Tibial nerve (tissue), 4 donors: ENCODE measurements at regions not wholly inside any gene's neighbourhood (a gene's known extent, or its start where the extent isn't known, plus 50 kb on each side); places are given as distances from the start of the nearest gene placed in this dataset.

Source experiments
- DNase-seq, 2 donors: peaks; one replicate each; pipeline ENCODE4 v3.0.0-alpha.2; 2019; ENCODE audit warnings: low spot score in 2 of 2
- H3K27ac ChIP-seq, 4 donors: fragments of 200-600 bp; sonication (generic) in 3 of 4; one replicate each; pipeline ENCODE4 v1.5.1; 2017 to 2019; ENCODE audit warnings: mild to moderate bottlenecking in 1 of 4
- H3K27me3 ChIP-seq, 2 donors: fragments of 200-600 bp; sonication (generic) in 1 of 2; one replicate each; pipeline versions ENCODE4 v1.5.1 to v1.6.0; 2017 to 2019
- H3K36me3 ChIP-seq, 3 donors: fragments of 200-600 bp; sonication (generic); one replicate each; pipeline ENCODE4 v1.5.1; 2018 to 2019
- H3K4me1 ChIP-seq, 4 donors: fragments of 200-600 bp; sonication (generic) in 3 of 4; one replicate each; pipeline ENCODE4 v1.5.1; 2017 to 2019
- H3K4me3 ChIP-seq, 4 donors: fragments of 200-600 bp; sonication (generic) in 3 of 4; one replicate each; pipeline ENCODE4 v1.5.1; 2017 to 2019; ENCODE audit warnings: mild to moderate bottlenecking in 1 of 4, moderate library complexity in 1 of 4
- H3K9me3 ChIP-seq, 4 donors: fragments of 200-600 bp; sonication (generic) in 3 of 4; one replicate each; pipeline ENCODE4 v1.5.1; 2017 to 2019
- CTCF ChIP-seq, 5 experiments: fragments of 200-600 bp in 3 of 5; fragments of 450-650 bp in 2 of 5; sonication (generic) in 3 of 5; IDR thresholded peaks; one replicate each; pipeline ENCODE4 v1.5.1; 2016 to 2019; ENCODE audit warnings: antibody characterized with exemption in 5 of 5, mild to moderate bottlenecking in 3 of 5, moderate library complexity in 2 of 5
- EP300 ChIP-seq, 2 donors: sonication (generic); formaldehyde crosslinking; IDR thresholded peaks; one replicate each; pipeline ENCODE4 v1.6.1; 2017; ENCODE audit warnings: antibody characterized with exemption in 2 of 2, mild to moderate bottlenecking in 1 of 2
- POLR2A ChIP-seq, 2 donors: fragments of 450-650 bp; IDR thresholded peaks; one replicate each; pipeline ENCODE4 v1.6.1; 2017; ENCODE audit warnings: antibody characterized with exemption in 2 of 2, mild to moderate bottlenecking in 2 of 2, moderate library complexity in 2 of 2
- WGBS, 2 donors: methylation state at CpG; one replicate each; pipeline ENCODE4 v1.1.5; 2018; 5-methylcytosine and 5-hydroxymethylcytosine counted together

GRCh38 chr3:30502051-30502741, 104.2 kb upstream of the TGFBR2 start:
- 86 to 88% methylated on average over 2 of the region's 2 CpGs for WGBS, 2 donors
- no peaks in the 10 kb centered on the region for H3K36me3 ChIP-seq
- no peak for DNase-seq
- no peaks in the 10 kb centered on the region for H3K27me3 ChIP-seq
- H3K27ac ChIP-seq, result peak overlapping the region in 1 of 4 donors; percentile 96
- peaks cover 0 to 23% (median 15%) of the 10 kb centered on the region in 4 donors for H3K4me1 ChIP-seq
- no peak for TF ChIP-seq POLR2A (IDR thresholded peaks at IDR 0.05)
- no peak for TF ChIP-seq EP300 (IDR thresholded peaks at IDR 0.05)
- no peak for TF ChIP-seq CTCF (IDR thresholded peaks at IDR 0.05)
- no peaks in the 10 kb centered on the region for H3K9me3 ChIP-seq
- H3K4me3 ChIP-seq, result no peak overlapping the region

DNA sequence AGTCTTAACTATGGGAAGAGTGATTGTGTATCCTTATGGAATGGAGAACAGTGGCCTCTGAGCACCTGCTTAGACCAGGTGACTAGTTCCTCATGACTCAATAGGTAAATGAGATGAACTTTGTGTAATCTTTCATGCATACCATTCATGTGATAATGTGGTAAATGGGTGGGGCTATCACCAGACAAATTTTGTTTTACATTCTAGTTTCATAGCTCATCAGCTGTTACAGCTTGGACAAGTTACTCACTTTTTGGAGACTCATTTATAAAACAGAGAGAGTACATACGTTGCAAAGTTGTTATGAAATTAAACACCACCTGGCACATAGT, 103.7 kb upstream of the TGFBR2 start:
- TF ChIP-seq EP300 (IDR thresholded peaks at IDR 0.05) (no peak), POLR2A (IDR thresholded peaks at IDR 0.05) (no peak), CTCF (IDR thresholded peaks at IDR 0.05) (no peak)
- Histone ChIP-seq H3K4me1 (peaks cover 0 to 18% (median 10%) of the 10 kb centered on the region in 4 donors), H3K4me3 (no peak overlapping the region), H3K9me3 (no peaks in the 10 kb centered on the region), H3K36me3 (no peaks in the 10 kb centered on the region), H3K27ac (no peak overlapping the region), H3K27me3 (no peaks in the 10 kb centered on the region)
- 93 to 100% methylated on average over 1 of the region's 1 CpG for WGBS, 2 donors
- no peak for DNase-seq

- WGBS, 2 donors, result 75 to 96% methylated on average over 2 of the region's 2 CpGs
- Histone ChIP-seq H3K27ac (no peak overlapping the region), H3K9me3 (no peaks in the 10 kb centered on the region), H3K4me3 (no peak overlapping the region), H3K4me1 (peaks cover 0 to 12% (median 4%) of the 10 kb centered on the region in 4 donors), H3K27me3 (no peaks in the 10 kb centered on the region), H3K36me3 (no peaks in the 10 kb centered on the region)
- DNase-seq, result no peak
- TF ChIP-seq CTCF (IDR thresholded peaks at IDR 0.05), result no peak
- no peak for TF ChIP-seq EP300 (IDR thresholded peaks at IDR 0.05)
- TF ChIP-seq POLR2A (IDR thresholded peaks at IDR 0.05), result no peak
Measured at GRCh38 chr3:30503446-30503845, 103.0 kb upstream of the TGFBR2 start.

- no peaks in the 10 kb centered on the region for H3K9me3 ChIP-seq
- H3K4me1 ChIP-seq, result peaks cover 0 to 6% (median 0%) of the 10 kb centered on the region in 4 donors
- no peak overlapping the region for H3K27ac ChIP-seq
- WGBS, 2 donors, result 27 to 100% methylated on average over 1 of the region's 1 CpG
- TF ChIP-seq CTCF (IDR thresholded peaks at IDR 0.05) (no peak), POLR2A (IDR thresholded peaks at IDR 0.05) (no peak), EP300 (IDR thresholded peaks at IDR 0.05) (no peak)
- no peaks in the 10 kb centered on the region for H3K36me3 ChIP-seq
- no peak for DNase-seq
- H3K4me3 ChIP-seq, result no peak overlapping the region
- H3K27me3 ChIP-seq, result no peaks in the 10 kb centered on the region
Measured at GRCh38 chr3:30504939-30505338, 101.5 kb upstream of the TGFBR2 start.

DNA sequence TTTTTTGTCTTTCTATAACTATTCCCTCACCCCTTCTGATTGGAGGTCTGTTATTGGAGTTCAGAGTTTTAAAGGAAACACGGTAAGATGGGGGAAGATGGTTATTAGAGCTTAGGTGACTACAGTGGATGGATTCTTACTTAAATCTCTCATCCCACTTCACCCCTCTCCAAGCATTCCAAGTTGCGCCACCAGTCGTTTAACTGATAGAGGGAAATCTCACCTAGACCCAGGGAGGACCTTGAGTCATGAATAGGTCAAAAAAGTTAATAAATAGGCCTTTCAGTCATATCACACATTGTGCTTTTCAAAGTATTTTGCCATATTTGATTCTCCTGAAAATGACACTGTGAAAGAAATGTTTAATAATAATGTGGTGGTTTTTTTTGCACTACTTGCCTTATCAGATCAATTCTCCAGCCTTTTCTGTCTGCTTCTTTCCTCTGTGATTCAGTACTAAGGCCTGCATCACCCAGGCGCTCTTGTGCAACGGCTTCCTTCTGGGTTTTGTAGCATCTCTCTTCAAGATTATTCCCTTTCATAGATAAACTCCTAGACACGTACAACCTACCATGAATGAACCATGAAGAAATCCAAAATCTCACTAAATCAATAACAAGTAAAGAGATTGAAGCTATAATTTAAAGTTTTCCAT, 100.4 kb upstream of the TGFBR2 start:
- Histone ChIP-seq H3K9me3 (no peaks in the 10 kb centered on the region), H3K4me3 (no peak overlapping the region), H3K27ac (no peak overlapping the region), H3K36me3 (no peaks in the 10 kb centered on the region), H3K27me3 (no peaks in the 10 kb centered on the region), H3K4me1 (peaks cover 0 to 5% (median 0%) of the 10 kb centered on the region in 4 donors)
- TF ChIP-seq CTCF (IDR thresholded peaks at IDR 0.05) (no peak), EP300 (IDR thresholded peaks at IDR 0.05) (no peak), POLR2A (IDR thresholded peaks at IDR 0.05) (no peak)
- no peak for DNase-seq
- 85 to 87% methylated on average over 6 of the region's 6 CpGs for WGBS, 2 donors
